ENCODE measurements at regions not wholly inside any gene's neighbourhood (a gene's known extent, or its start where the extent isn't known, plus 50 kb on each side); places are given as distances from the start of the nearest gene placed in this dataset.

DNA sequence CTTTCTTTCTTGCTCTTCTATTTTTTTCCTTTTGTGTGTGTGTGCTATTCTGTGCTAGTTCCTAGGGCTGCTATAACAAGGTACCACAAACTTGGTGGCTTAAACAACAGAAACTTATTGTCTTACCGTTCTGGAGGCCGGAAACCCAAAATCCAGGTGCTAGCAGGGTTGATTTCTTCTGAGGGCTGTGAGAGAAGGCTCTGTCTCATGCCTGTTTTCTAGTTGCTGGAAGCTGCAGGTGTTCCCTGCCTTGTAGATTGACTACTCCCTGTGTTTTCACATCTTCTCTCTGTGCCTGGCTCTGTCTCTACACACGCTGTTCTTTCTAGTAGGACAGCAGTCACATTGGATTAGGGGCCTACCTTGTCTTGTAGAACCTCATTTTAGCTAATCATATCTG is 150.9 kb upstream of the DSCAM start:
- TF ChIP-seq, protein P1, sequence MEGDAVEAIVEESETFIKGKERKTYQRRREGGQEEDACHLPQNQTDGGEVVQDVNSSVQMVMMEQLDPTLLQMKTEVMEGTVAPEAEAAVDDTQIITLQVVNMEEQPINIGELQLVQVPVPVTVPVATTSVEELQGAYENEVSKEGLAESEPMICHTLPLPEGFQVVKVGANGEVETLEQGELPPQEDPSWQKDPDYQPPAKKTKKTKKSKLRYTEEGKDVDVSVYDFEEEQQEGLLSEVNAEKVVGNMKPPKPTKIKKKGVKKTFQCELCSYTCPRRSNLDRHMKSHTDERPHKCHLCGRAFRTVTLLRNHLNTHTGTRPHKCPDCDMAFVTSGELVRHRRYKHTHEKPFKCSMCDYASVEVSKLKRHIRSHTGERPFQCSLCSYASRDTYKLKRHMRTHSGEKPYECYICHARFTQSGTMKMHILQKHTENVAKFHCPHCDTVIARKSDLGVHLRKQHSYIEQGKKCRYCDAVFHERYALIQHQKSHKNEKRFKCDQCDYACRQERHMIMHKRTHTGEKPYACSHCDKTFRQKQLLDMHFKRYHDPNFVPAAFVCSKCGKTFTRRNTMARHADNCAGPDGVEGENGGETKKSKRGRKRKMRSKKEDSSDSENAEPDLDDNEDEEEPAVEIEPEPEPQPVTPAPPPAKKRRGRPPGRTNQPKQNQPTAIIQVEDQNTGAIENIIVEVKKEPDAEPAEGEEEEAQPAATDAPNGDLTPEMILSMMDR (IDR thresholded peaks at IDR 0.05) = no peak
- TF ChIP-seq POLR2AphosphoS5 (IDR thresholded peaks at IDR 0.05) = no peak
